Chondrocyte (in vitro differentiated cells): ENCODE measurements at regions not wholly inside any gene's neighbourhood (a gene's known extent, or its start where the extent isn't known, plus 50 kb on each side); places are given as distances from the start of the nearest gene placed in this dataset.

Experiments used
- DNase-seq: peaks from one replicate; pipeline ENCODE4 v3.0.0; 2021; ENCODE audit warnings: mixed read lengths, low spot score
- H3K27ac Mint-ChIP-seq: one replicate; pipeline ENCODE4 v1.8.0; 2021; ENCODE audit warnings: mild to moderate bottlenecking, moderate library complexity, mixed read lengths; ENCODE audit not compliant: unreplicated experiment
- H3K27me3 Mint-ChIP-seq: 2 replicates; pipeline ENCODE4 v1.8.0; 2021; ENCODE audit warnings: low read depth, mixed read lengths
- H3K36me3 Mint-ChIP-seq: 2 replicates; pipeline ENCODE4 v1.8.0; 2021; ENCODE audit warnings: low read depth, mixed read lengths
- H3K4me1 Mint-ChIP-seq: 2 replicates; pipeline ENCODE4 v1.8.0; 2021; ENCODE audit warnings: low read depth, mild to moderate bottlenecking, mixed read lengths
- H3K4me3 Mint-ChIP-seq: one replicate; pipeline ENCODE4 v1.8.0; 2021; ENCODE audit warnings: mild to moderate bottlenecking, moderate library complexity, mixed read lengths; ENCODE audit not compliant: unreplicated experiment
- H3K9me3 Mint-ChIP-seq: 2 replicates; pipeline ENCODE4 v1.8.0; 2021; ENCODE audit warnings: low read depth, mixed read lengths
- CTCF ChIP-seq: fragments of 200-600 bp; sonication (generic); IDR thresholded peaks from 2 replicates; pipeline ENCODE4 v1.5.0; 2021; ENCODE audit warnings: antibody characterized with exemption, mild to moderate bottlenecking, moderate library complexity

GRCh38 chr5:52657247-52657645, 130.5 kb upstream of the ITGA1 start:
- H3K27me3 Mint-ChIP-seq, result peaks cover 11% of the 10 kb centered on the region
- H3K4me3 Mint-ChIP-seq, result no peak overlapping the region
- DNase-seq, result no peak
- TF ChIP-seq CTCF, result peak; percentile 91
- H3K9me3 Mint-ChIP-seq, result no peaks in the 10 kb centered on the region
- no peak overlapping the region for H3K27ac Mint-ChIP-seq
- peaks cover 3% of the 10 kb centered on the region for H3K4me1 Mint-ChIP-seq
- no peaks in the 10 kb centered on the region for H3K36me3 Mint-ChIP-seq

GRCh38 chr5:52658246-52658645, 129.5 kb upstream of the ITGA1 start:
- Mint-ChIP-seq H3K27me3 (peaks cover 4% of the 10 kb centered on the region), H3K4me1 (peaks cover 3% of the 10 kb centered on the region), H3K4me3 (no peak overlapping the region), H3K9me3 (no peaks in the 10 kb centered on the region), H3K27ac (no peak overlapping the region), H3K36me3 (no peaks in the 10 kb centered on the region)
- TF ChIP-seq CTCF, result no peak
- DNase-seq, result no peak

- H3K36me3 Mint-ChIP-seq, result no peaks in the 10 kb centered on the region
- H3K4me1 Mint-ChIP-seq, result peaks cover 12% of the 10 kb centered on the region
- H3K9me3 Mint-ChIP-seq, result no peaks in the 10 kb centered on the region
- TF ChIP-seq CTCF, result no peak
- DNase-seq, result no peak
- H3K27ac Mint-ChIP-seq, result no peak overlapping the region
- no peak overlapping the region for H3K4me3 Mint-ChIP-seq
- peaks cover 1% of the 10 kb centered on the region for H3K27me3 Mint-ChIP-seq
Observed at GRCh38 chr5:52660621-52661020, 127.1 kb upstream of the ITGA1 start.

GRCh38 chr5:52661903-52662595, 125.7 kb upstream of the ITGA1 start:
- Mint-ChIP-seq H3K4me1 (peaks cover 15% of the 10 kb centered on the region), H3K4me3 (no peak overlapping the region), H3K9me3 (no peaks in the 10 kb centered on the region), H3K27ac (no peak overlapping the region), H3K36me3 (no peaks in the 10 kb centered on the region), H3K27me3 (no peaks in the 10 kb centered on the region)
- TF ChIP-seq CTCF, result no peak
- DNase-seq, result no peak

GRCh38 chr5:52665559-52665958, 122.2 kb upstream of the ITGA1 start:
- Mint-ChIP-seq H3K4me3 (peak overlapping the region; percentile 27), H3K27ac (peak overlapping the region; percentile 52), H3K36me3 (no peaks in the 10 kb centered on the region), H3K9me3 (no peaks in the 10 kb centered on the region), H3K4me1 (peaks cover 16% of the 10 kb centered on the region), H3K27me3 (no peaks in the 10 kb centered on the region)
- TF ChIP-seq CTCF, result no peak
- no peak for DNase-seq
